ENCODE measurements at regions not wholly inside any gene's neighbourhood (a gene's known extent, or its start where the extent isn't known, plus 50 kb on each side); places are given as distances from the start of the nearest gene placed in this dataset.

DNA sequence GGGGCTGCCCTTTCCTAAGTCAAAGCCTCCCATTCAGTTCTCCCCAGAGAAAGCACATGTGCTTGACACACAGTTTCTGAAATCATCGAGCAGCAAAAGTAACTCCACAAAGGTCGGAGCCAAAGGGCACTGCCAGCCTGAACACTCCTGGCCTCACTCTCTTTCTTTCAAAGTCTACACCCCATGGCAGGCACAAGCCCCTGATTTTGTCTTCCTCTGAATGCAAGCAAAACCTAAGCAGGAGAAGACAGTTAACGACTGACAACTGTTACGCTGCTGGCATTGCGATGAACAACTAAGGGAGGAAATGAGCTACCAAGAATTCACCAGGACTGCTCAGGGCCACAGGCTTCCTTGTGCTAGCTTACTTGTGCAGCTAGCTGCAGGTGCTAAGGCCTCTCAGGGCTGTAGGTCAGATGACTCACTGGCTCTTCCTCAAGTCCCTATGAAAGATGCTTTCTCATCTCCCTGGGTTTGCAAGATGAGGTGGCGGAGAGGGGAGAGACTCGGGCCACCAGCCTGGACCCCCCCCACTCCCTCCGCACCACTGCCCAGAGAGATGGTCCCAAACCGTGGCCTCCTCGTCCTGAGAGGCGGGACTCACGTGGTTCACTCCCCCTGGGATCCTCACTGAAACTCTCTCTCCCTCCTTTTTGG lies 208.2 kb downstream of the DLL1 start:
- Histone ChIP-seq H3K4me3 (no peak overlapping the region), H3K9me3 (no peaks in the 10 kb centered on the region), H3K27ac (no peak overlapping the region), H3K27me3 (peaks cover 0 to 25% (median 0%) of the 10 kb centered on the region in 4 donors), H3K36me3 (no peaks in the 10 kb centered on the region), H3K4me1 (peaks cover 0 to 9% (median 0%) of the 10 kb centered on the region in 3 donors)
- intact Hi-C loops (cut with DNase I), result no loop called here
- TF ChIP-seq POLR2A (IDR thresholded peaks at IDR 0.05), result no peak
- TF ChIP-seq, protein P1, sequence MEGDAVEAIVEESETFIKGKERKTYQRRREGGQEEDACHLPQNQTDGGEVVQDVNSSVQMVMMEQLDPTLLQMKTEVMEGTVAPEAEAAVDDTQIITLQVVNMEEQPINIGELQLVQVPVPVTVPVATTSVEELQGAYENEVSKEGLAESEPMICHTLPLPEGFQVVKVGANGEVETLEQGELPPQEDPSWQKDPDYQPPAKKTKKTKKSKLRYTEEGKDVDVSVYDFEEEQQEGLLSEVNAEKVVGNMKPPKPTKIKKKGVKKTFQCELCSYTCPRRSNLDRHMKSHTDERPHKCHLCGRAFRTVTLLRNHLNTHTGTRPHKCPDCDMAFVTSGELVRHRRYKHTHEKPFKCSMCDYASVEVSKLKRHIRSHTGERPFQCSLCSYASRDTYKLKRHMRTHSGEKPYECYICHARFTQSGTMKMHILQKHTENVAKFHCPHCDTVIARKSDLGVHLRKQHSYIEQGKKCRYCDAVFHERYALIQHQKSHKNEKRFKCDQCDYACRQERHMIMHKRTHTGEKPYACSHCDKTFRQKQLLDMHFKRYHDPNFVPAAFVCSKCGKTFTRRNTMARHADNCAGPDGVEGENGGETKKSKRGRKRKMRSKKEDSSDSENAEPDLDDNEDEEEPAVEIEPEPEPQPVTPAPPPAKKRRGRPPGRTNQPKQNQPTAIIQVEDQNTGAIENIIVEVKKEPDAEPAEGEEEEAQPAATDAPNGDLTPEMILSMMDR (IDR thresholded peaks at IDR 0.05), result no peak
- WGBS, 2 donors, result 69 to 87% methylated on average over 9 to 11 of the region's 12 CpGs
- DNase-seq, result no peak

DNA sequence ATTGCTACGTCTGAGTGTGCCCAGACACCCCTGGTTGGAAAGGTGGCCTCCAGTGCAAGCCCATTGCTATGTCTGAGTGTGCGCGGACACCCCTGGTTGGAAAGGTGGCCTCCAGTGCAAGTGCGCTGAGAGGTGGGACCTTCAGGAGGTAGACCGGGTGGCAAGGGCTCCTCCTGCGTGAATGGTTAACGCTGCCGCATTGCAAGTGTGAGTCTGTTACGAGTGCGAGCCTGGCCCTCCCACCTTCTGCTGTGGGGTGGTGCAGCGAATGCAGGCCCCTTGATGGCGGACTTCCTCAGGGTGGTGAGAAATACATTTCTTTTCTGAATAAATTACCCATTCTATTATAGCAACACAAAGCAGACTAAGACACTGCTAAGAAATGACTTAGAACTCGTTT lies 208.8 kb downstream of the DLL1 start:
- intact Hi-C loops (cut with DNase I), result no loop called here
- TF ChIP-seq POLR2A (IDR thresholded peaks at IDR 0.05), result no peak
- TF ChIP-seq, protein P1 (IDR thresholded peaks at IDR 0.05), result no peak
- Histone ChIP-seq H3K4me1 (peaks cover 0 to 9% (median 0%) of the 10 kb centered on the region in 3 donors), H3K27me3 (peaks cover 0 to 25% (median 0%) of the 10 kb centered on the region in 4 donors), H3K4me3 (no peak overlapping the region), H3K9me3 (no peaks in the 10 kb centered on the region), H3K36me3 (no peaks in the 10 kb centered on the region), H3K27ac (no peak overlapping the region)
- 77 to 93% methylated on average over 7 to 10 of the region's 13 CpGs for WGBS, 2 donors
- no peak for DNase-seq

DNA sequence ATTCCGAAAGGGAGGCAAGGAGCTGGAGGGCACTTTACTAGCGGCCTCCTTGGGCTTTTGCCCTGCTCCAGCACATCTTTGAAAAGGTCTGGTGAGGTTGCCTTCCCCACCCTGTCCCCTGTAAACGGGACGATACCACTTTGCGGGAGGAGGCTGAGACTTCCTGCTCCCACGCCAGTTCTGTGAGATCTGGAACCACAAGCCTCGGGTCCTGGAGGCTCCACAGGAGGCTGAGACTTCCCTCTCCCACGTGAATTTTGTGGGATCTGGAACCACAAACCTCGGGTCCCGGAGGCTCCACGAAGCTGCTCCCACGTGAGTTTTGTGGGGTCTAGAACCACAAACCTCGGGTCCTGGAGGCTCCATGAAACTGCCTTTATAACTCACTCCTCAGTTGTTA lies 209.3 kb downstream of the DLL1 start:
- Histone ChIP-seq H3K27me3 (peaks cover 0 to 25% (median 0%) of the 10 kb centered on the region in 4 donors), H3K9me3 (no peaks in the 10 kb centered on the region), H3K4me3 (no peak overlapping the region), H3K27ac (peak overlapping the region in 2 of 4 donors; percentile 10 to 36), H3K4me1 (peaks cover 0 to 6% (median 0%) of the 10 kb centered on the region in 3 donors), H3K36me3 (no peaks in the 10 kb centered on the region)
- intact Hi-C loops (cut with DNase I), result no loop called here
- DNase-seq, result no peak
- TF ChIP-seq, protein P1 (IDR thresholded peaks at IDR 0.05), result no peak
- no peak for TF ChIP-seq POLR2A (IDR thresholded peaks at IDR 0.05)
- 41 to 60% methylated on average over 4 to 7 of the region's 13 CpGs for WGBS, 2 donors

DNA sequence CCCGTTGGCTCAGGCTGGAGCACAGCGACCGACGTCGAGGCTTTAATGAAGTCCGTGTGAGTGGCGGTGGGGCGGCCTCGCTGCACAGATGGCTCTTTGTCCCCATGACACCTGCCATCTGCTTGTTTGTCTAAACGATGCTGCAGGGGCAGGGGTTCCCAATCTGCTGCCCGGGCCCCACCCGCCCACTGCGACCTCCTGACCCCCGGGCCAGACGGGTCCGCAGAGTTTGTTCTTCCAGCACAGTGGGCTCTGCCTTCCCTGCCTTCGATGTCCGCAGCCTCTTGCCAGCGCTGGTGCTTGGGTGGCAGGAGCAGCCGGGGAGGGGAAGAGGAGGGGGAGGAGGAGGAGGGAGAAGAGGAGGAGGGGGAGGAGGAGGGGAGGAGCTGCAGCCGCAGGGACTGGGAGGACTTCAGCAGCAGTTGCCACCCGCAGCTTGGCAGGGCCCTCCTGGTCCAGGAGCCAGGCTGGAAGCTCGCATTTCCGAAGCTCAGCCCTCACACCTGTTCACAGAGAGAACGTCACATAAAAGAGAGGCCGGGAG lies 210.0 kb downstream of the DLL1 start:
- peak overlapping the region in 2 of 4 donors; percentile 10 to 36 for H3K27ac ChIP-seq
- no peak for DNase-seq
- no peaks in the 10 kb centered on the region for H3K36me3 ChIP-seq
- 37 to 61% methylated on average over 4 to 17 of the region's 26 CpGs for WGBS, 2 donors
- TF ChIP-seq POLR2A (IDR thresholded peaks at IDR 0.05), result no peak
- TF ChIP-seq, protein P1 (IDR thresholded peaks at IDR 0.05), result no peak
- no peak overlapping the region for H3K4me3 ChIP-seq
- intact Hi-C loops (cut with DNase I), result no loop called here
- peaks cover 0 to 6% (median 0%) of the 10 kb centered on the region in 3 donors for H3K4me1 ChIP-seq
- H3K9me3 ChIP-seq, result no peaks in the 10 kb centered on the region
- H3K27me3 ChIP-seq, result peaks cover 0 to 25% (median 0%) of the 10 kb centered on the region in 4 donors

DNA sequence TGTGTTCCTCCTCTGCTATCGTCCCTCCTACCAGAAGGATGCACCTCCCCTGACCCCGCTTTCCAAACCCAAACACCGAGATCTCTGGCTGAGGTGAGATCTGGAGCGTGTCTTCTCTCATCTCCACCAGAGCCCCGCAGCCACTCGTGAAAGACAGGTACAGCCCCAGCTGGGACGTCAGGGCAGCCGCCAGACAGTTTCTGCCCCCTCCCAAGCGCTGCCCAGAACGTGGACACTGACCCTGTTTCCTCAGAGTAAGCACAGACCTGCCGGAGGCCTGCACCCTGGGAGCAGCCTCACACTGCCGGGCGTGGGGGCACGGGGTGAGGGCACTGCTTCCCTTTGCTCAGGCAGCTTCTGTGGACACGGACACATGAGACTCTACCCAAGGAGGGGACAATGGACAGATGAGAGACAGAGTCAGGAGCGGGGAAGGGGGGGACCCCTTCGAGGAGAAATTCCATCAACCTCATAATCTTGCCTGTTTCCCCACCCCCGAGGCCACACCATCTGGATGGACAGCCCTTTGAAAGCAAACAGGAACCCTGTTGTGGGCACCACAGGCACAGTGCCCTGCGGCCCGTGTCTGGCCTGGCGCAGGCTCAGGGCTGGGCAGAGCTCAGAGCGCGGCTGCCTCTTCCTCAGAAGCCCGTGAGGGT lies 210.6 kb downstream of the DLL1 start:
- no peaks in the 10 kb centered on the region for H3K9me3 ChIP-seq
- 79 to 80% methylated on average over 5 to 16 of the region's 24 CpGs for WGBS, 2 donors
- DNase-seq, result no peak
- TF ChIP-seq, protein P1 (IDR thresholded peaks at IDR 0.05), result no peak
- no peak for TF ChIP-seq POLR2A (IDR thresholded peaks at IDR 0.05)
- H3K36me3 ChIP-seq, result no peaks in the 10 kb centered on the region
- H3K4me1 ChIP-seq, result peaks cover 0 to 11% (median 0%) of the 10 kb centered on the region in 3 donors
- intact Hi-C loops (cut with DNase I), result no loop called here
- H3K27ac ChIP-seq, result no peak overlapping the region
- H3K27me3 ChIP-seq, result peaks cover 0 to 25% (median 0%) of the 10 kb centered on the region in 4 donors
- no peak overlapping the region for H3K4me3 ChIP-seq
